Psoas muscle (tissue), 7 donors: ENCODE measurements at regions not wholly inside any gene's neighbourhood (a gene's known extent, or its start where the extent isn't known, plus 50 kb on each side); places are given as distances from the start of the nearest gene placed in this dataset.

ENCODE experiments used
- ATAC-seq, 4 donors: fragments of 200-7000 bp; cut with Tn5 transposase; one replicate each; pipeline ENCODE4 v1.9.1; 2020; ENCODE audit warnings: moderate library complexity in 3 of 4, mild to moderate bottlenecking in 2 of 4
- DNase-seq, 2 donors: peaks; one replicate each; pipeline ENCODE4 v3.0.0-alpha.2; 2020
- H3K27ac ChIP-seq: fragments of 200-600 bp; one replicate; pipeline ENCODE4 v1.8.0; 2022
- H3K27me3 ChIP-seq, 3 donors: fragments of 200-600 bp in 1 of 3; one replicate each; pipeline versions ENCODE4 v1.6.1 to v1.8.0; 2013 to 2022; ENCODE audit warnings: low read length in 2 of 3, mild to moderate bottlenecking in 2 of 3, moderate library complexity in 1 of 3; ENCODE audit not compliant: insufficient read depth in 3 of 3
- H3K36me3 ChIP-seq, 2 donors: fragments of 200-600 bp in 1 of 2; one replicate each; pipeline versions ENCODE4 v1.6.1 to v1.8.0; 2013 to 2022; ENCODE audit warnings: low read depth in 1 of 2, mild to moderate bottlenecking in 1 of 2, moderate library complexity in 1 of 2; ENCODE audit not compliant: insufficient read depth in 1 of 2
- H3K4me1 ChIP-seq: fragments of 200-600 bp; one replicate; pipeline ENCODE4 v1.8.0; 2022
- H3K4me3 ChIP-seq: fragments of 200-600 bp; one replicate; pipeline ENCODE4 v1.8.0; 2022; ENCODE audit warnings: mild to moderate bottlenecking
- H3K9me3 ChIP-seq: fragments of 200-600 bp; one replicate; pipeline ENCODE4 v1.8.0; 2022
- CTCF ChIP-seq: fragments of 200-600 bp; IDR thresholded peaks from one replicate; pipeline ENCODE4 v1.8.0; 2022; ENCODE audit warnings: antibody characterized with exemption
- WGBS, 3 donors: extraction: QIAGEN DNeasy Blood & Tissue Kit; methylation state at CpG; one replicate each; pipeline versions ENCODE4 v1.1.6 to v1.1.7; 2013; 5-methylcytosine and 5-hydroxymethylcytosine counted together
- intact Hi-C, 2 donors: fragments of 100-400 bp; cut with DNase I; formaldehyde crosslinking; loops; one replicate each; pipeline versions ENCODE4 v1.11.0 to v1.14.2; 2022
- donor health status: healthy with polysubstance abuse.
- donor health status: DM: no; HTN: no; CAD: no; lungs with moderate emphysema.
- donor health status: Bipolar disorder and iron deficiency.
- donor health status: healthy.
- donor health status: DM: yes; HTN: yes; CAD: no.
- donor health status: DM: no; HTN: no; CAD: no.
- donor health status: DM: yes; HTN: yes; CAD: no.

GRCh38 chr14:71485833-71486232 is 446.4 kb upstream of the RGS6 start:
- intact Hi-C loops, result no loop called here
- ATAC-seq, result no peak
- H3K9me3 ChIP-seq, result no peaks in the 10 kb centered on the region
- H3K4me1 ChIP-seq, result no peaks in the 10 kb centered on the region
- no peaks in the 10 kb centered on the region for H3K36me3 ChIP-seq
- no peak overlapping the region for H3K27ac ChIP-seq
- no peaks in the 10 kb centered on the region for H3K27me3 ChIP-seq
- WGBS, 3 donors, result 88 to 91% (median 89%) methylated on average over 2 of the region's 2 CpGs
- no peak for DNase-seq
- no peak for TF ChIP-seq CTCF
- H3K4me3 ChIP-seq, result no peak overlapping the region

GRCh38 chr14:71486279-71486678 is 445.9 kb upstream of the RGS6 start:
- intact Hi-C loops, result no loop called here
- no peaks in the 10 kb centered on the region for H3K27me3 ChIP-seq
- no peaks in the 10 kb centered on the region for H3K9me3 ChIP-seq
- DNase-seq (no peak), ATAC-seq (no peak)
- no peak overlapping the region for H3K27ac ChIP-seq
- no peak overlapping the region for H3K4me3 ChIP-seq
- WGBS, 3 donors, result 86 to 91% (median 89%) methylated on average over 2 of the region's 2 CpGs
- no peaks in the 10 kb centered on the region for H3K36me3 ChIP-seq
- no peaks in the 10 kb centered on the region for H3K4me1 ChIP-seq
- TF ChIP-seq CTCF, result no peak

GRCh38 chr14:71487449-71487848 is 444.8 kb upstream of the RGS6 start:
- TF ChIP-seq CTCF, result no peak
- ATAC-seq (no peak), DNase-seq (no peak)
- Histone ChIP-seq H3K27ac (no peak overlapping the region), H3K9me3 (no peaks in the 10 kb centered on the region), H3K4me1 (no peaks in the 10 kb centered on the region), H3K27me3 (no peaks in the 10 kb centered on the region), H3K36me3 (no peaks in the 10 kb centered on the region), H3K4me3 (no peak overlapping the region)
- intact Hi-C loops, result no loop called here

GRCh38 chr14:71487941-71488340 is 444.3 kb upstream of the RGS6 start:
- H3K27me3 ChIP-seq, result no peaks in the 10 kb centered on the region
- ATAC-seq, result no peak

More at GRCh38 chr14:71487941-71488340, 444.3 kb upstream of the RGS6 start:
- DNase-seq, result no peak
- Histone ChIP-seq H3K27ac (no peak overlapping the region), H3K36me3 (no peaks in the 10 kb centered on the region), H3K4me3 (no peak overlapping the region), H3K9me3 (no peaks in the 10 kb centered on the region), H3K4me1 (no peaks in the 10 kb centered on the region)
- no peak for TF ChIP-seq CTCF
- 81 to 92% (median 90%) methylated on average over 2 of the region's 2 CpGs for WGBS, 3 donors
- intact Hi-C loops, result no loop called here
